ENCODE measurements at regions not wholly inside any gene's neighbourhood (a gene's known extent, or its start where the extent isn't known, plus 50 kb on each side); places are given as distances from the start of the nearest gene placed in this dataset.

DNA sequence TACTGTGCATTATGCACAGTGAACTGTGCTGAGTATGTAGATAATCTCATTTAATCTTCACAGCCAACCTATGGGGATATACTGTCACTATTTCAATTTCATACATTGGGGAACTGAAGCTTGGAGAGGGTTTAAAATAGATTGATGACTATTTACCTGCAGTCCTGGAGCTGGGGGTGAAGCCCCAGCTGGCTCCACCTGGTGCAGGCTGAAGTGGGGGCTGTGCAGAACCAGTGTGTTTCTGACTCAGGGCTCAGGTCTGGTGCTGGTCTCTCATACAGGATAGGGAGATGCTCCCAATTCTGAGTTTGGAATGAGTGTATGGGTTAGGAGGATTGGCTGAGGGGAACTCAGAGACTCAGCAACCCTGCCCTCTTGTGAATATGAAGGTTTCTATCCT is 176.1 kb upstream of the CEP162 start:
- Histone ChIP-seq H3K4me1 (ENCODE audit: insufficient read depth, low read length, severe bottlenecking) (no peaks in the 10 kb centered on the region), H3K9ac (ENCODE audit: low read length) (no peak overlapping the region), H3F3A (ENCODE audit: insufficient read depth, low read length) (no peaks in the 10 kb centered on the region), H3K27ac (ENCODE audit: low read depth, low read length, poor library complexity, severe bottlenecking) (no peak overlapping the region), H3K4me3 (ENCODE audit: low read depth, low read length, poor library complexity, severe bottlenecking) (no peak overlapping the region), H2AFZ (ENCODE audit: low read length) (no peak overlapping the region), H3K27me3 (ENCODE audit: insufficient read depth, low read length) (no peaks in the 10 kb centered on the region), H3K9me2 (ENCODE audit: low read depth, low read length) (no peaks in the 10 kb centered on the region), H3K4me2 (ENCODE audit: low read length) (no peak overlapping the region), H3K79me2 (ENCODE audit: insufficient read depth, low read length) (no peaks in the 10 kb centered on the region), H3K9me3 (ENCODE audit: low read length) (no peaks in the 10 kb centered on the region), H4K20me1 (ENCODE audit: insufficient read depth, low read length) (no peaks in the 10 kb centered on the region), H3K36me3 (ENCODE audit: insufficient read depth, low read length) (no peaks in the 10 kb centered on the region)
- TF ChIP-seq EZH2 (IDR thresholded peaks at IDR 0.05; ENCODE audit: borderline replicate concordance, low read length): no peak
- TF ChIP-seq CTCF (IDR thresholded peaks at IDR 0.05; ENCODE audit: low read length): no peak

DNA sequence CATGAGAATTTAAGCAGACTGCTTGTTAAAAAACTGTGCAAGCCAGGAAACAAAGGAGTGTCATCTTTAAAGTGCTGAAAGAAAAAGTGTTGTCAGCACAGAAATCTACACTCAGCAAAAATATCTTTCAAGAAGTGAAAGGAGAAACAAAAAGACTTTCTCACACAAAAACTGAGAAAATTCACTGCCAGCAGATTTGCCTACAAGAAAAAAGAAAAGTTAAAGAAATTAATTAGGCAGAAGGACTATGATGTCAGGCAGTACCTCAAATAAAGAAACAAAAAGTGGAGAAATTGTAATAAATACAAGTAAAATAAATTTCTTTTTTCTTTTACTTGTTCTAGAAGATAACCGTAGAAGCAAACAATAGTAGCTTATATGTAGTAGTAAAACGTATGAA is 171.6 kb upstream of the CEP162 start:
- no peaks in the 10 kb centered on the region for H3K9me3 ChIP-seq (ENCODE audit: low read length)
- TF ChIP-seq EZH2 (IDR thresholded peaks at IDR 0.05; ENCODE audit: borderline replicate concordance, low read length) (no peak), CTCF (IDR thresholded peaks at IDR 0.05; ENCODE audit: low read length) (no peak)
- H3K36me3 ChIP-seq (ENCODE audit: insufficient read depth, low read length): no peaks in the 10 kb centered on the region
- no peak overlapping the region for H3K27ac ChIP-seq (ENCODE audit: low read depth, low read length, poor library complexity, severe bottlenecking)
- H3K4me1 ChIP-seq (ENCODE audit: insufficient read depth, low read length, severe bottlenecking): no peaks in the 10 kb centered on the region
- H3F3A ChIP-seq (ENCODE audit: insufficient read depth, low read length): no peaks in the 10 kb centered on the region
- no peaks in the 10 kb centered on the region for H4K20me1 ChIP-seq (ENCODE audit: insufficient read depth, low read length)
- no peak overlapping the region for H2AFZ ChIP-seq (ENCODE audit: low read length)
- H3K4me3 ChIP-seq (ENCODE audit: low read depth, low read length, poor library complexity, severe bottlenecking): no peak overlapping the region
- no peaks in the 10 kb centered on the region for H3K9me2 ChIP-seq (ENCODE audit: low read depth, low read length)
- H3K4me2 ChIP-seq (ENCODE audit: low read length): no peak overlapping the region
- H3K27me3 ChIP-seq (ENCODE audit: insufficient read depth, low read length): no peaks in the 10 kb centered on the region
- H3K79me2 ChIP-seq (ENCODE audit: insufficient read depth, low read length): no peaks in the 10 kb centered on the region
- H3K9ac ChIP-seq (ENCODE audit: low read length): no peak overlapping the region

GRCh38 chr6:84392261-84392660 is 164.8 kb upstream of the CEP162 start:
- Histone ChIP-seq H3K9me3 (ENCODE audit: low read length) (no peaks in the 10 kb centered on the region), H3F3A (ENCODE audit: insufficient read depth, low read length) (no peaks in the 10 kb centered on the region)

More at GRCh38 chr6:84392261-84392660, 164.8 kb upstream of the CEP162 start:
- Histone ChIP-seq H3K9ac (ENCODE audit: low read length) (no peak overlapping the region), H3K27ac (ENCODE audit: low read depth, low read length, poor library complexity, severe bottlenecking) (no peak overlapping the region), H3K9me2 (ENCODE audit: low read depth, low read length) (no peaks in the 10 kb centered on the region), H3K4me3 (ENCODE audit: low read depth, low read length, poor library complexity, severe bottlenecking) (no peak overlapping the region), H3K36me3 (ENCODE audit: insufficient read depth, low read length) (no peaks in the 10 kb centered on the region), H2AFZ (ENCODE audit: low read length) (no peak overlapping the region), H3K27me3 (ENCODE audit: insufficient read depth, low read length) (no peaks in the 10 kb centered on the region), H3K79me2 (ENCODE audit: insufficient read depth, low read length) (no peaks in the 10 kb centered on the region), H4K20me1 (ENCODE audit: insufficient read depth, low read length) (no peaks in the 10 kb centered on the region), H3K4me1 (ENCODE audit: insufficient read depth, low read length, severe bottlenecking) (no peaks in the 10 kb centered on the region), H3K4me2 (ENCODE audit: low read length) (no peak overlapping the region)
- TF ChIP-seq EZH2 (IDR thresholded peaks at IDR 0.05; ENCODE audit: borderline replicate concordance, low read length) (no peak), CTCF (IDR thresholded peaks at IDR 0.05; ENCODE audit: low read length) (no peak)
